ENCODE measurements at regions not wholly inside any gene's neighbourhood (a gene's known extent, or its start where the extent isn't known, plus 50 kb on each side); places are given as distances from the start of the nearest gene placed in this dataset.

GRCh38 chr3:162658003-162658402 is 1161.4 kb downstream of the OTOL1 start:
- no peak for TF ChIP-seq CTCF (IDR thresholded peaks at IDR 0.05)
- no peak overlapping the region for H3K27ac ChIP-seq
- H3K36me3 ChIP-seq, result no peaks in the 10 kb centered on the region
- no peak overlapping the region for H3K4me3 ChIP-seq
- no peaks in the 10 kb centered on the region for H3K27me3 ChIP-seq
- no peaks in the 10 kb centered on the region for H3K9me3 ChIP-seq
- no peak for DNase-seq
- H3K4me1 ChIP-seq, result no peaks in the 10 kb centered on the region
- intact Hi-C loops (cut with DNase I; ENCODE audit: low total_unique reads), result no loop called here

DNA sequence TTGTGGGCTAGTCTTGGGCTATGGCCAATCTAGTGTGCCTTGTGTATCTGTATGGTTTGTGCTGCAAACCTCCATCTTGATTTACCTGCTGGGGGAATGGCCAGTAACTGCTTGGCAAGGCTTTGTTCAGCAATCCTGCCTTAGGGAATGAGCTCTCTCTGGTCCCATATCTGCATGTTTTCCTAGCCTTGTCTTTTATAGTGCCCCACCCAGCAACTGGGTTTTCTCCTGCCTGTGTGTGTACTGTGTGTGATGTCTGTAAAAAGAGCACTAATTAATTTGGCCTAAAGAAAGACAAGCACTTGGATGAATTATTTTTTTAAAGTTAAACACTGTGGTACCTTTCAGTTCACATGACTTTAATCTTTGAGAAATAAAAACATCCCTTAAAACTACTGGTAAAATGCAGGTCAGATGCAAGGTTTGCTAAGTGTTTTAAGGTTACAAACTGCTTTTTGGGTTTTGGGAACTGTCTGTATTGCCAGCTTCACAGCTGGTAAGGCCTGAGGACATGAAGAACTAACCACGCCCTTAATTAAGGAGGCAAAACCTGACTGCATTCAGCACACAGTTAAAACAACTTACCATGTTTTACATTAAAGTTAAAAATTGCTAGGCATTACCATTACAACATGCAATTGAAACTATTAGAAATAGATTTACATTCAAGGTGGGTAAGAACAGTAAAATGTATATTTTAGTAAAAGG is 1169.2 kb downstream of the OTOL1 start:
- Histone ChIP-seq H3K27me3 (no peaks in the 10 kb centered on the region), H3K4me1 (no peaks in the 10 kb centered on the region), H3K27ac (no peak overlapping the region), H3K4me3 (no peak overlapping the region), H3K9me3 (no peaks in the 10 kb centered on the region), H3K36me3 (no peaks in the 10 kb centered on the region)
- DNase-seq, result no peak
- TF ChIP-seq CTCF (IDR thresholded peaks at IDR 0.05), result no peak
- intact Hi-C loops (cut with DNase I; ENCODE audit: low total_unique reads), result no loop called here

DNA sequence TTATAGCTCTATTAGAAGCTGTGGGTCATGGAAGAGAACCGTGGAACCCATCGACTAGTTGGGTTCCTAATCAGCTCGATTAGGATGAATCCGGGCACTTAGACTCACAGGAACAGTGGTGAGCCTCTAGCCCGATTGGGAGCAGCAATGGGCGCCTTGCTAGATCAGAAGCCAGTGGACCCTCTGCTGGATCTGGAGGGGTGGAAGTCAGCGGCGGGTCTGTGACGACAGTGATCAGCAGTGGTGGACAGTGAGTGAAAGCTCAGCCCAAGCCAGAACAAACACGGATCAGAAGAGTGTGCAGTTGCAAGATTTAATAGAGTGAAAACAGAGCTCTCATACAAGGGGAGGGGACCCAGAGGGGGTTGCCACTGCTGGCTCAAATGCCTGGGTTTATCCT is 1170.2 kb downstream of the OTOL1 start:
- DNase-seq, result no peak
- no peak overlapping the region for H3K4me3 ChIP-seq
- no peaks in the 10 kb centered on the region for H3K9me3 ChIP-seq
- TF ChIP-seq CTCF (IDR thresholded peaks at IDR 0.05), result no peak
- H3K36me3 ChIP-seq, result no peaks in the 10 kb centered on the region
- H3K27ac ChIP-seq, result no peak overlapping the region
- no peaks in the 10 kb centered on the region for H3K27me3 ChIP-seq
- H3K4me1 ChIP-seq, result peaks cover 0 to 4% (median 0%) of the 10 kb centered on the region in 4 donors
- intact Hi-C loops (cut with DNase I; ENCODE audit: low total_unique reads), result no loop called here

DNA sequence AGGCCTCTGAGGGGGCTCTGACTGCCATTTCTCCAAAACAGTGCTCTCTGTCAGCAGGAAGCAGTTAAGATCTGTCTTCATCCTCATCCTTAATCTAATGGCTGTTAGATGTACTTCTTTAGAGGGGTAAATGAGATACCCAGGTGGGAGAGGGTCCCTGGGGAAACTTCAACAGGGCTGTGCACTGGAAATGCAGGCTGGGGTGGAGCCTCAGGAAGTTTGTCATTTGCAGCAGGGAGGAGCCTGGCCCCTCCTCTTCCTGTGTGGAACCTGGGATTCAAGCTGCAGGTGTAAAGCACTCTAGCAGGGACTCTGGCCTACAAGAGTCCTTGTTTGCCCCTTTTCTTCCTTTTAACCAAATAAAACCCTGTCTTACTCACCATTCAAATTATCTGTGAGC is 1173.6 kb downstream of the OTOL1 start:
- DNase-seq, result no peak
- H3K4me1 ChIP-seq, result peaks cover 0 to 8% (median 0%) of the 10 kb centered on the region in 4 donors
- no peaks in the 10 kb centered on the region for H3K36me3 ChIP-seq
- no peak overlapping the region for H3K4me3 ChIP-seq
- no peak overlapping the region for H3K27ac ChIP-seq
- no peaks in the 10 kb centered on the region for H3K27me3 ChIP-seq
- no peak for TF ChIP-seq CTCF (IDR thresholded peaks at IDR 0.05)
- intact Hi-C loops (cut with DNase I; ENCODE audit: low total_unique reads), result no loop called here
- H3K9me3 ChIP-seq, result no peaks in the 10 kb centered on the region

DNA sequence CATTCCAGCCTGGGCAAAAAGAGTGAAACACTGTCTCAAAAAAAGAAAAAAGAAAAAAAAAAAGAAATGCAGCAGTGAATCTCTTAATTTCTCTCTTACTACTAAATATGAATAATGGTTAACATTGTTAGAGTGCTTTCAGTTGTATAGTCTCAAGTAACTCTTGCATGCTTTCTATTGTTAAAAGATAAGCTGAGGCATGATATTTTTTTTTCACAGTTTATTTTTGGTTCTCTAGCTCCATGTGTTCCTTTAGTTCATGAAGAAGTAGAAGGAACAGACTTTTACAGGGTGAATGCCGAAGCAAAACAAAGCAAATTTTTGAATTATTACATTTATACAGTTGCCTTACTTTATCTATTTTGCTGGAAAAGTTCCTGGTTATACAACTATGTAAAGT is 1180.9 kb downstream of the OTOL1 start:
- Histone ChIP-seq H3K4me3 (no peak overlapping the region), H3K27ac (no peak overlapping the region), H3K9me3 (no peaks in the 10 kb centered on the region), H3K27me3 (no peaks in the 10 kb centered on the region), H3K36me3 (no peaks in the 10 kb centered on the region), H3K4me1 (no peaks in the 10 kb centered on the region)
- DNase-seq, result no peak
- intact Hi-C loops (cut with DNase I; ENCODE audit: low total_unique reads), result no loop called here
- TF ChIP-seq CTCF (IDR thresholded peaks at IDR 0.05), result no peak

DNA sequence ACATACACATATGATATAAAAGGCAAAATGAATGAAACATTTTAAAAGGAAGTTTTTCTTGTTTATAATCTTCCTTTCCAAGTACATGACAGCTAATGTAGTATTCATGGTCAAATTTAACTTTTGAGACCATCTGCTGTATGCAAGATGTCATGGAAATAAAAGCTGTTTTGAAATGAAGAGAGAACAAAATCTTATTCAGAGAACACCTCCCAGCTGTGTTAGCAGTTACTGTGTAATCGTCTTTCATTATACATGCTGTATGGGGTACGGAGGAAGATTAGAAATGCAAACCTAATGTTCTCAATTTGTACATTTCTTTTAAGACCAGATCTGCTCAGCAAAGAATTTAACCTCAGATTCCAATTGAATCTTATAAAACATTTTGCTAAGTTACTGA is 1182.3 kb downstream of the OTOL1 start:
- TF ChIP-seq CTCF (IDR thresholded peaks at IDR 0.05), result no peak
- H3K9me3 ChIP-seq, result no peaks in the 10 kb centered on the region
- intact Hi-C loops (cut with DNase I; ENCODE audit: low total_unique reads), result no loop called here

More for the DNA sequence above, 1182.3 kb downstream of the OTOL1 start:
- Histone ChIP-seq H3K27me3 (no peaks in the 10 kb centered on the region), H3K36me3 (no peaks in the 10 kb centered on the region), H3K27ac (no peak overlapping the region), H3K4me3 (no peak overlapping the region), H3K4me1 (no peaks in the 10 kb centered on the region)
- no peak for DNase-seq

Data from tibial artery (tissue), 4 donors.